Liver (tissue), 8 donors: ENCODE measurements at regions not wholly inside any gene's neighbourhood (a gene's known extent, or its start where the extent isn't known, plus 50 kb on each side); places are given as distances from the start of the nearest gene placed in this dataset.

Experiments used
- DNase-seq: peaks from one replicate; pipeline ENCODE4 v3.0.0-alpha.2; 2017; ENCODE audit warnings: low spot score
- H3K27ac ChIP-seq, 2 donors: one replicate each; pipeline ENCODE4 v1.7.0; 2013; ENCODE audit warnings: inconsistent platforms in 2 of 2, low read length in 2 of 2, control low read depth in 1 of 2, low read depth in 1 of 2, mild to moderate bottlenecking in 1 of 2
- H3K27me3 ChIP-seq, 4 donors: one replicate each; pipeline versions ENCODE4 v1.6.1 to v1.7.0; 2013; ENCODE audit warnings: low read length in 3 of 4, inconsistent platforms in 1 of 4, mild to moderate bottlenecking in 1 of 4, moderate library complexity in 1 of 4; ENCODE audit not compliant: control insufficient read depth in 4 of 4, insufficient read depth in 4 of 4
- H3K36me3 ChIP-seq, 4 donors: one replicate each; pipeline versions ENCODE4 v1.6.1 to v1.7.0; 2013; ENCODE audit warnings: low read length in 3 of 4, mild to moderate bottlenecking in 3 of 4, low read depth in 1 of 4, moderate library complexity in 1 of 4; ENCODE audit not compliant: control insufficient read depth in 4 of 4, insufficient read depth in 3 of 4
- H3K4me1 ChIP-seq, 4 donors: one replicate each; pipeline versions ENCODE4 v1.6.1 to v1.7.0; 2013; ENCODE audit warnings: low read length in 3 of 4, mild to moderate bottlenecking in 3 of 4, moderate library complexity in 1 of 4; ENCODE audit not compliant: control insufficient read depth in 4 of 4, insufficient read depth in 4 of 4
- H3K4me3 ChIP-seq, 3 donors: one replicate each; pipeline versions ENCODE4 v1.6.1 to v1.7.0; 2013; ENCODE audit warnings: low read length in 3 of 3, control low read depth in 1 of 3, low read depth in 1 of 3, mild to moderate bottlenecking in 1 of 3
- H3K9ac ChIP-seq, 2 donors: one replicate each; pipeline ENCODE4 v1.7.0; 2013; ENCODE audit warnings: low read length in 2 of 2, mild to moderate bottlenecking in 2 of 2, moderate library complexity in 2 of 2, control low read depth in 1 of 2, low read depth in 1 of 2
- H3K9me3 ChIP-seq, 4 donors: one replicate each; pipeline versions ENCODE4 v1.6.1 to v1.7.0; 2013; ENCODE audit warnings: low read length in 3 of 4; ENCODE audit not compliant: control insufficient read depth in 4 of 4
- ATF3 ChIP-seq: IDR thresholded peaks from 2 replicates; pipeline ENCODE4 v1.6.1; 2016; ENCODE audit warnings: antibody characterized with exemption
- CTCF ChIP-seq: fragments of 150-350 bp; IDR thresholded peaks from 2 replicates; pipeline ENCODE4 v1.5.1; 2017; ENCODE audit warnings: improper control_type of control experiment, low read depth, low read length; ENCODE audit not compliant: missing input control
- EGR1 ChIP-seq, 2 donors: IDR thresholded peaks; 2 replicates each; pipeline ENCODE4 v1.6.1; 2016 to 2018; ENCODE audit warnings: antibody characterized with exemption in 2 of 2, low read depth in 2 of 2
- FOXA1 ChIP-seq: IDR thresholded peaks from 2 replicates; pipeline ENCODE4 v1.6.1; 2016; ENCODE audit warnings: antibody characterized with exemption
- FOXA2 ChIP-seq: IDR thresholded peaks from 2 replicates; pipeline ENCODE4 v1.6.1; 2016; ENCODE audit warnings: antibody characterized with exemption
- GABPA ChIP-seq, 2 donors: IDR thresholded peaks in 1 of 2; conservative IDR thresholded peaks in 1 of 2; 2 replicates each; pipeline ENCODE4 v1.6.1; 2016; ENCODE audit warnings: antibody characterized with exemption in 2 of 2, mild to moderate bottlenecking in 1 of 2, moderate library complexity in 1 of 2
- HNF4A ChIP-seq, 2 donors: conservative IDR thresholded peaks; 2 replicates each; pipeline ENCODE4 v1.6.1; 2016; ENCODE audit warnings: antibody characterized with exemption in 2 of 2, mild to moderate bottlenecking in 2 of 2
- JUND ChIP-seq, 2 donors: IDR thresholded peaks; 2 replicates each; pipeline ENCODE4 v1.6.1; 2016; ENCODE audit warnings: antibody characterized with exemption in 2 of 2
- MAX ChIP-seq: IDR thresholded peaks from 2 replicates; pipeline ENCODE4 v1.6.1; 2016; ENCODE audit warnings: antibody characterized with exemption
- NR2F2 ChIP-seq: IDR thresholded peaks from 2 replicates; pipeline ENCODE4 v1.6.1; 2016; ENCODE audit warnings: antibody characterized with exemption
- RAD21 ChIP-seq, 2 donors: IDR thresholded peaks; 2 replicates each; pipeline ENCODE4 v1.6.1; 2016; ENCODE audit warnings: antibody characterized with exemption in 2 of 2, mild to moderate bottlenecking in 2 of 2
- REST ChIP-seq: IDR thresholded peaks from 2 replicates; pipeline ENCODE4 v1.6.1; 2016; ENCODE audit warnings: antibody characterized with exemption, mild to moderate bottlenecking
- RXRA ChIP-seq, 2 donors: IDR thresholded peaks; 2 replicates each; pipeline ENCODE4 v1.6.1; 2017 to 2018; ENCODE audit warnings: antibody characterized with exemption in 2 of 2, mild to moderate bottlenecking in 1 of 2
- SP1 ChIP-seq: IDR thresholded peaks from 2 replicates; pipeline ENCODE4 v1.6.1; 2018; ENCODE audit warnings: antibody characterized with exemption, mild to moderate bottlenecking
- TAF1 ChIP-seq: conservative IDR thresholded peaks from 2 replicates; pipeline ENCODE4 v1.6.1; 2016; ENCODE audit warnings: antibody characterized with exemption, mild to moderate bottlenecking
- YY1 ChIP-seq: IDR thresholded peaks from 2 replicates; pipeline ENCODE4 v1.6.1; 2016; ENCODE audit warnings: antibody characterized with exemption, mild to moderate bottlenecking
- ZBTB33 ChIP-seq: IDR thresholded peaks from 2 replicates; pipeline ENCODE4 v1.6.1; 2016; ENCODE audit warnings: antibody characterized with exemption
- WGBS: extraction: QIAGEN DNeasy Blood & Tissue Kit; methylation state at CpG from one replicate; pipeline ENCODE4 v1.1.7; 2013; 5-methylcytosine and 5-hydroxymethylcytosine counted together
- donor health status: healthy.
- donor health status: healthy.
- donor health status: healthy.
- donor health status: healthy.
- donor health status: healthy.

- H3K27me3 ChIP-seq, result no peaks in the 10 kb centered on the region
- no peaks in the 10 kb centered on the region for H3K36me3 ChIP-seq
- H3K4me1 ChIP-seq, result no peaks in the 10 kb centered on the region
- WGBS, result 85% methylated on average over 4 of the region's 4 CpGs
- no peaks in the 10 kb centered on the region for H3K9me3 ChIP-seq
- H3K27ac ChIP-seq, result no peak overlapping the region
- TF ChIP-seq GABPA (IDR thresholded peaks at IDR 0.05 in 1 of 2, conservative IDR thresholded peaks at IDR 0.05 in 1 of 2) (no peak), FOXA1 (no peak), NR2F2 (no peak), ATF3 (no peak), EGR1 (IDR thresholded peaks at IDR 0.05; ENCODE audit: low read depth in 2 of 2) (no peak), CTCF (no peak), TAF1 (no peak), RXRA (IDR thresholded peaks at IDR 0.05) (no peak), YY1 (no peak), SP1 (no peak), MAX (no peak), JUND (IDR thresholded peaks at IDR 0.05) (no peak), ZBTB33 (no peak), REST (no peak), FOXA2 (no peak)
- no peak overlapping the region for H3K4me3 ChIP-seq
- no peak for DNase-seq
- no peak overlapping the region for H3K9ac ChIP-seq
Measured at GRCh38 chr15:38090223-38090622, 155.8 kb downstream of the TMCO5A start.

- Histone ChIP-seq H3K4me3 (no peak overlapping the region), H3K9ac (no peak overlapping the region), H3K27me3 (no peaks in the 10 kb centered on the region), H3K36me3 (no peaks in the 10 kb centered on the region), H3K4me1 (no peaks in the 10 kb centered on the region), H3K9me3 (peaks cover 0 to 1% (median 0%) of the 10 kb centered on the region in 4 donors), H3K27ac (no peak overlapping the region)
- no peak for DNase-seq
- WGBS, result 62% methylated on average over 3 of the region's 3 CpGs
- no peak for TF ChIP-seq GABPA (IDR thresholded peaks at IDR 0.05 in 1 of 2, conservative IDR thresholded peaks at IDR 0.05 in 1 of 2)
- no peak for TF ChIP-seq CTCF
- TF ChIP-seq SP1, result no peak
- TF ChIP-seq JUND (IDR thresholded peaks at IDR 0.05), result no peak
- TF ChIP-seq FOXA1, result no peak
- TF ChIP-seq ZBTB33, result no peak
- no peak for TF ChIP-seq EGR1 (IDR thresholded peaks at IDR 0.05; ENCODE audit: low read depth in 2 of 2)
- no peak for TF ChIP-seq ATF3
- no peak for TF ChIP-seq YY1
- TF ChIP-seq RAD21 (IDR thresholded peaks at IDR 0.05), result no peak
- no peak for TF ChIP-seq FOXA2
- TF ChIP-seq HNF4A (conservative IDR thresholded peaks at IDR 0.05), result no peak
Measured at GRCh38 chr15:38090678-38091077, 156.2 kb downstream of the TMCO5A start.
